Peyer's patch (tissue), 4 donors: ENCODE measurements at regions not wholly inside any gene's neighbourhood (a gene's known extent, or its start where the extent isn't known, plus 50 kb on each side); places are given as distances from the start of the nearest gene placed in this dataset.

Experiments used
- POLR2A ChIP-seq, 2 donors: fragments of 450-650 bp; IDR thresholded peaks; one replicate each; pipeline ENCODE4 v1.5.1; 2017; ENCODE audit warnings: antibody characterized with exemption in 2 of 2, mild to moderate bottlenecking in 2 of 2, moderate library complexity in 2 of 2
- TF ChIP-seq, protein P1 (sequence below), 6 experiments: fragments of 450-650 bp in 4 of 6; fragments of 200-600 bp in 2 of 6; sonication (generic) in 1 of 6; IDR thresholded peaks; one replicate each; pipeline ENCODE4 v1.5.1; 2017 to 2019; ENCODE audit warnings: antibody characterized with exemption in 6 of 6, mild to moderate bottlenecking in 3 of 6, moderate library complexity in 1 of 6

DNA sequence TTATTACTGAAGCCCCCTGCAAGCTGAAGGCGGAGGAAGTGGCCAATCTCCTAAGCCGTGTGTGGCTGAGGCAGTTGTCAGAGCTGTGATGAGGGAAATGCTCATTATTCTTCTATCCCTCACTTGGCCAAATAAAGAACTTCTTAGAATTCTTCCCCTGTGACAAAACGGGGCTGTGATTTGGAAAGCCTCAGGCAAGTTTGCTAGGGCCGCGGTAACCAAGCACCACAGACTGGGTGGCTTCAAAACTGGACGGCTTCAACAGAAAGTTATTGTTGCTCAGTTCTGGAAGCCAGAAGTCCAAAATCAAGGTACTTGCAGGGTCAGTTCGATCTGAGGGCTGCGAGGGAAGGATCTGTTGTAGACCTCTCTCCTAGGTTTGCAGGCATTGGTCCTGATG is 72.3 kb upstream of the STEAP1B start:
- TF ChIP-seq, protein P1, sequence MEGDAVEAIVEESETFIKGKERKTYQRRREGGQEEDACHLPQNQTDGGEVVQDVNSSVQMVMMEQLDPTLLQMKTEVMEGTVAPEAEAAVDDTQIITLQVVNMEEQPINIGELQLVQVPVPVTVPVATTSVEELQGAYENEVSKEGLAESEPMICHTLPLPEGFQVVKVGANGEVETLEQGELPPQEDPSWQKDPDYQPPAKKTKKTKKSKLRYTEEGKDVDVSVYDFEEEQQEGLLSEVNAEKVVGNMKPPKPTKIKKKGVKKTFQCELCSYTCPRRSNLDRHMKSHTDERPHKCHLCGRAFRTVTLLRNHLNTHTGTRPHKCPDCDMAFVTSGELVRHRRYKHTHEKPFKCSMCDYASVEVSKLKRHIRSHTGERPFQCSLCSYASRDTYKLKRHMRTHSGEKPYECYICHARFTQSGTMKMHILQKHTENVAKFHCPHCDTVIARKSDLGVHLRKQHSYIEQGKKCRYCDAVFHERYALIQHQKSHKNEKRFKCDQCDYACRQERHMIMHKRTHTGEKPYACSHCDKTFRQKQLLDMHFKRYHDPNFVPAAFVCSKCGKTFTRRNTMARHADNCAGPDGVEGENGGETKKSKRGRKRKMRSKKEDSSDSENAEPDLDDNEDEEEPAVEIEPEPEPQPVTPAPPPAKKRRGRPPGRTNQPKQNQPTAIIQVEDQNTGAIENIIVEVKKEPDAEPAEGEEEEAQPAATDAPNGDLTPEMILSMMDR (IDR thresholded peaks at IDR 0.05) = no peak
- TF ChIP-seq POLR2A (IDR thresholded peaks at IDR 0.05) = no peak
